NCI-H510A treated with DMSO at 0.1 percent for 48 hours (cell line): ENCODE measurements at regions not wholly inside any gene's neighbourhood (a gene's known extent, or its start where the extent isn't known, plus 50 kb on each side); places are given as distances from the start of the nearest gene placed in this dataset.
"Not testable (repeated sequence)": the region's sequence is repeated elsewhere in the genome, so short reads cannot be mapped to it uniquely, and the experiment has no call there.

ENCODE experiments used
- DNase-seq: peaks from one replicate; lab custom pipeline; 2025; lab: John Stamatoyannopoulos, UW

DNA sequence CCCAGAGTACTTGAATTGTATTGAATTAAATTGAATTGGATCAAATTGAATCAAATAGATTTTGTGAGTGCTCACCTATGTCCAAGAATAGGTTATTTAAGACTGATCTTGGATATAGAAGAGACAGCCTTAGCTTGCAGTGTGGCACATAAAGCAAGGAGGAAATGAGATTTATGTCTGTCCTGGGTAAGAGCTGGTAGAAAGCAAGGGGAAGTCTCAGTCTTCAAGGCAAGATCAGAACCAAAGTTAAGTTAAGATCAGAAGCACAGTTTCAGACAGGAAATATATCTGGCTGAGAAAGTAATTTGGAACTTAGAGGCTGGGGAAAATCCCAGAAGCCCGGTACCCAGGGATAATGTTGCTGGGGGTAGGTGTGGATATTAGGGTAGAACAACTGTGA, 244.4 kb upstream of the ARPP21 start:
- DNase-seq = no peak

DNA sequence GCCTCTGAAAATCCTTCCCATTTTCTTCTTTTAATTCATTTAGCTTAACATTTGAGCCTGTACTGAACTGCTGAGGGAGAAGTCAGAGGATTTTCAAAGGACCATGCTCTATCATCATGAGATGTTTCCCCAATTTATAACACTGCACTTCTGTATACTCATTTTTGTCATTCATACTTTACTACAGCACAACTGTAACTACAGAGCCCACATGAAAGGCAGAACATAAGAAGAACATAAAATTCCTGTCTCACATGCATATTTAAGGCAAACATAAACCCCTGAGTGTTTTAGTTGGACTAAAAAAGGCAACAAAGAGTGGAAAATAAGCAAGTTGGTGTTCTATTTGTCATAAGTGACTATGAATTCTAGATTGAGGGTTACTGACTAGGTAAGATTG, 237.7 kb upstream of the ARPP21 start:
- no peak for DNase-seq

DNA sequence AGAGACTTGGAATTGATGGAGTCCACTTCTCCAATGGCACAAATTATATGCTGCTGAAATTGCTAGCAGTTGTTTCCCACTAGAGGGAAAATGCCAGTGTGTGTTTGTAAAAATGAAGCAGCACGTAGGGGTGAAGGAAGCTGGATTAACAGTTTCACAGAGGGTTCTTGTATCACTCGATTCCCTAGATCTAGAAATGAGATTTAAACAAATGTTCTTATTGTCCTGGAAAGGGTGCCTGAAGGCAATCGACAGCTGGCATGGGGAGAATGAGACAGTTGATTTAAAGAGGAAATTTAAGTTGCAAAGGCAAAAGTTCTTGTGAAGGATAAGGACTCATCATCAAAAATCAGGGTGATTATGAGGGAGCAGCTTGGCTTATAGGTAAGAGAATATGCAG, 234.8 kb upstream of the ARPP21 start:
- DNase-seq = no peak

DNA sequence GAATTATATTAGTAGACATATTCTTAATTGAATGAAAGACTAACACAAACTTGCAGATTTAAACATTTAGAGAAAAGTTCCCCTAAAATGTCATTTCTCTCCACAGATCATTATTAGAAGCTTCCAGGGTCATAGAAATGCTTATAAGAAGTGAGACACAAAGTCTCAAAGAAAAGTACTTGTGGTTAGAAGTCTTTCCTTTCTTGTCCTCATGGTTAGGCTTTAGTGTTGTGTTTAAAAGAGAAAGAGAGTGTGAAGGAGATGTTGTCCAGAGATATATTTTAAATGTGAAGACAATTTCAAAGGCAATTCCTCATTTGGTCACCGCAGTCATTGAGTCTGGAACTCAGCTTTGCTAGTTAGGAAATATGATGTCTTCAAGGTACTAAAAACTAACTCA, 230.4 kb upstream of the ARPP21 start:
- no peak for DNase-seq

DNA sequence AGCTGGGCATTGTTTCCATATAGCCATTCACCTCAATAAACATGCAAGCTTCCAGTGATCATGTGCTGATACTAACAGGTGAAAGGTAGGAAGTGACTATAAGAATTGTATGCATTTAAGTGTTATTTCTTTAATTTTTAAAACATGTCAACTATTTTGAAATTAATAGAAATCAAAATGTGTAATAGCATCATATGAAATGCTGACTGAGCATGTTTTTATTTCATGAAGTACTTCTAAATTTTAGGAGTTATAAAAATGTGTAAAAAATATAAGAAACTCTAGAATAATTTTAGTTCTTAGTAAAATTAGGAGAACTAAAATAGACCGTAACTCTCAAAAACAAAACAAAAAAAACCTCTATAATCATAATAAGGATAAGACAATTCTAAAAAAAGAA, 229.3 kb upstream of the ARPP21 start:
- no peak for DNase-seq

DNA sequence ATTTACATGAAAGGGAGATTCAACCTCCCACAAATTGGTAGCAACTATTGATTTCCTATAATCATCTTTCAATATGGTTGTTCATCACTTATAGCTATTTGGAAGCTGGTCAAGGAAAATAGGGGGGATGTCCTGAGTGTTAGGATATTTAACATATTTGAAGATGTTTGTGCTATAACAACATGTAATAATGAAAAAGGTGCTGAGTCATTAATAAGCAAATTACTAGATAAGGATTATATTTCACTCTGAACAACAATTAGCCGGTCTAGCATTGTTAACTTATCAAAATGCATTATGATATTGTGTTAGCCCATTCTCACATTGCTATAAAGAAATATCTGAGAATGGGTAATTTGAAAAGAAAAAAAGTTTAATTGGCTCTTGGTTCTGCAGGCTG, 225.8 kb upstream of the ARPP21 start:
- DNase-seq = no peak

DNA sequence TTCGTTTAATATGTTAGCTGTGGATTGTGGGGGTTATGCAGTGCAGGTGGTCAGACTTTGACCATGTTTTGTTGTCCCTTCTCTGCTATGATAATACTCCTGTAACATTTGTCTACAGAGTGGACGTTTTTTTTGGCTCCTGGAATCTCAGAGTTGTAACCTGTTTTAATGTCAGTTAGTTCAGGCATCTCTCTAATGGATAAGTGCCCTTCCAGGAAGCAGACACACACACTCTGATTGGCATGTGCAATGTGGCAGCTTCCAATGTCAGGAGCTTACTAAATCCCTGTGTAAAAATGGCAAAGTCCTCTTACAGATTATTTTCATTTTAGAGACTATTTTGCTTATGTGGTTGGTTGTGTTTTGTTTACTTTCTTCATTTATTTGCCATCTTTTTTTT, 222.2 kb upstream of the ARPP21 start:
- DNase-seq = no peak

DNA sequence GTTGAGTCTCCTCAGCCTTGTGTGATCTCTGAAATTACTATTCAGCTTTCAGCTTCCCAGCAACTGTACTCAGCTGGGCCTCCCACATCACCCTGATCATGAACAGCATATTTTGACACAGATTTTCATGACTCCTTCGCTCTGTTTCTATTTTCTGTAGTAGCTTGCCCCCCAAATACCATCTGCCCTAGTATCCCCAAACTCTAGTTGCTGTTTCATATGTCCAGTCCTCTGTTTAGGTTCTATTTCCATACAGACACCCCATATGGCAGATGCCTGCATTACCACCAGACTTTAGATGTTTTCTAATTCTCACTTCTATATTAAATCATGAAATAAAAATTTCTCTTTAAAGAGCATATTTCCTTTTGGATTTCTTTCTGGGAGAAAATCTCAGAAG, 217.2 kb upstream of the ARPP21 start:
- no peak for DNase-seq

DNA sequence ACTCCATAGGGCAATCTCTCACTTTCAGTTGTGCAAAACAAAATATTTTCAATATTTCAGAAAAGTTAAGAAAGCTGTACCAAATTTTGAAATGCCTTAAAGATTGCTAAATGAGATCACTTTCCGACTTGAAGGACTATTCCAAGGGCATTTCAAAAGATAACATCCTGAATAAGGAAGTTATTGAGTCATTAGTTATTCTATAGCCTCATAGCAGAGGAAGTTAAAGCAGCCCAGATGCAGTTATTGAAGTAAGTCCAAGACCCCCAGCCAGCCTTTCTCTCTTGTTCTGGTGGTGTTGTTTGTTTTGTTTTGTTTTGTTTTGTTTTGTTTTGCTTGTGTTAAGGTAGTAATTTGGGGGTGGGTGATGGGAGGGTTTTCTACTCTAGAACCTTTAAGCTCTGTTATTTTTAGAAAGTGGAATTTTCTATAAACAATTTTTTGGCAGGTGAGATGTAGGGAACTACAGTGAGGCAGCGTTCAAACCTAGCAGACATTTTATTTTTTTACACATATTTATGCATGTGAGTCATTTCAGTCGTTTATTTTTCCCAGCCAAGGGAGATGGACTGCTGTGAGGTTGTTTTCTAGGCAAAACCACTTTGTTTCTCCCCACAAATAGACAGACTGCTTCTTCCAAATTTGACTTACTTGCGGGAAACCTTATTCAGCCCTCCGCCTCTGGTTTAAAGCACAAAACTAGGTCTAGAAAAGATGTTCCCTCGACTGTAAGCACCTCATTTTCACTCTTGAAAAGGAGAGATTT, 216.3 kb upstream of the ARPP21 start:
- no peak for DNase-seq

DNA sequence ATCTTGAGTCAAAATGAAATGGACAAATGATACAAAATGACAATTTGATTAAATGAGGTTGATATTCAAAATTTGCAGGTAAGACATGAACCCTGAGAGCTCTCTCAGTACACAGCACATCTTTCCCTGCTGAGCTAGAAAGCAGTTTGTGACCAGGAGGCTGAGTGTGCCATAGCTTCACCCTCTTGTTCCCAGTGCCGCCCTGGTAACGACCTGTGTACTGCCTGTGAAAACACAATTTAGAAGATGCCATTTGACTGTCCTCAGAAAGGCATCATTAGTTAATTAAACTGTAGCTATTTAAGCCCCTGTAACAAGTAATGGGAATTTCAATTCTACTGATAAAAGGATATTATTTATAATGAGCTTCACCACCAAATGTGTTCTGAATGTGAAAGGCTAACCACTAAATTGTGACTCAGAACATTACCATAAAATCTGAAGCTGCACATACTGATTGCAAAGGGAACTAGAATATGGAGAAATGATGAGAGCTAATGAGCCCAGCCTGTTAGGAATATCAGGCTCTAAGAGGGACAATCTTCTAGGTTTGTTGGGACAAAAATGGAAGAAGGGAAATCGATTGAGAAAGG, 212.9 kb upstream of the ARPP21 start:
- DNase-seq = no peak

DNA sequence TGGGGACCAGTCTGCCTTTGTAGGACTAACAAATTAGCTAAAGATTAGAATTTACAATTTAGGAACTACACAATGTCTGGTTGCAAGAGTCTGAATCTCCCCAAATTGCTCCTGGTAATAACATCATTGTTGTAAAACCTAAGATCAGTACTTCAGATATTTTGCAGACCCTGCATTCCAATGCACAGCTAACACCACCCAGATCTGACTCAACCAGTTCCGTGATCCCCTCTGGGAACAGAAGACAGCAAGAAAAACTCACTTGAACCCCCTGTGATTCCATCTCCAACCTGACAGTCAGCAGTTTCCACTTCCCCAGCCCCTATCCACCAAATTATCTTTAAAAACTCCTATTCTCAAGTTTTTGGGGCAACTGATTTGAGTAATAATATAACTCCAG, 201.9 kb upstream of the ARPP21 start:
- no peak for DNase-seq

DNA sequence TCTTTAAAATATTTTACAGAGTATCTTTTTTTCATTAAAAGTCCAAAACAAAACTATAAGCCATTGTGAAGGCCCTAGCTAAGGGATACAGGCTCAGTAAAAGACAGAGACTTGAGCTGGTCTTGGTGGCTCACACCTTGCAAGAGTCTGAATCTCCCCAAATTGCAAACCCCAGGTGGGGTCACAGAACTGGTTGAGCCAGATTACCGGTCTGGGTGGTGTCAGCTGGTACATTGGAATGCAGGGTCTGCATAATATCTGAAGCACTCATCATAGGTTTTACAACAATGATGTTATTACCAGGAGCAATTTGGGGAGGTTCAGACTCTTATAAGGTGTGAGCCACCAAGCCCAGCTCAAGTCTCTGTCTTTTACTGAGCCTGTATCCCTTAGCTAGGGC, 201.2 kb upstream of the ARPP21 start:
- no peak for DNase-seq

DNA sequence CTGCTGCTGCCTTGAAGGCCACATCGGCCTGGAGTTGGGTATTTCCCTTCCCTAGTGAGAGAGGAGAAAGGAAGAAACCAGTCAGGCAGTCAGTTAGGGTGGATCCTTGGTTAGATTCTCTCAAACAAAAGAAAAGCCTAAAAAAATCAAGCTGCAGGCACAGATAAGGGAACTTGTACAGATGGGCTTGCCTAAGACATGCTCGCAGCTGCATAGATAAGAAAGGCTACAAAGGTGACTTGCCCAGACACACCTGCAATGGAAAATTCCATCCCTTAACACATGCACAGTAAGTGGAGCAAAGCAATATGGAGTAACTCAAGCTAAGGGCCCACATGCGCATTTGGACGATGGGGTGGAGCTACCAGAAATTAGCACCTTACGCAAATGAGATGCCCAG, 199.7 kb upstream of the ARPP21 start:
- no peak for DNase-seq

DNA sequence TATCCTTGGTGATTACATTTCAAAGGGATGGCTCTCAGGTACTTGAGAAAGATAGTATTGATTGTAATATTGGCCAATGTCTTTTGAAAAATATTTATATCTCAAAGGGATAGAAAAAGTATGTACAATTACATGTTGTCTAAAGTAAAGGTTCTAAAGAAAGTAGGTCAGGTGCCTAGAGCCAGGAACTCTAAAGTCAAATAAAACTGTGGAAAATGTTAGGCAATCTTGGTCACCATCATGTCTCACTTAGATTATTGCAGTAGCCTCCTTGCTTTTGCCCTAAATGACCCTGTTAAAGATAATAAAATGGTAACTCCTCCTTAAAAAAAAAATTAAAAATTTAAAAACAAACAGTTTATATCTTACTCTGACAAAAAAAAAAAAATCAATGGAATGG, 198.5 kb upstream of the ARPP21 start:
- DNase-seq = no peak

DNA sequence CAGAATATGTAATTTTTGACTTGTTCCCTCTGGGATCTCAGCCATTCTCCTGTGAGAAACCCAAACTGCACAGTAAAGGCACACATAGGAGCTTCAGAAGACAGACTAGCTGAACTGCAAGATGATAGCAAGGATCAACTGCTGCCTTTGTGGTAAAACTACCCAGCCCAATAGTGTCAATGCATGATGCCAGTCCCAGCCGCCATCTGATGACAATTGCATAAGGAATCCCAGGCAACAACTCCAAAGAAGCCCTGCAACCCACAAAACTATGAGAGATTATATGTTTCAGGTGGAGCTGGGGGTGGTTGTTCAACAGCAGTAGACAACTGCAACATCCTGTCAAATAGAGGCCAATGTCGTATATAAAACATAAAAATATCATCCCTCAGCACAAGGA, 192.4 kb upstream of the ARPP21 start:
- DNase-seq = no peak

DNA sequence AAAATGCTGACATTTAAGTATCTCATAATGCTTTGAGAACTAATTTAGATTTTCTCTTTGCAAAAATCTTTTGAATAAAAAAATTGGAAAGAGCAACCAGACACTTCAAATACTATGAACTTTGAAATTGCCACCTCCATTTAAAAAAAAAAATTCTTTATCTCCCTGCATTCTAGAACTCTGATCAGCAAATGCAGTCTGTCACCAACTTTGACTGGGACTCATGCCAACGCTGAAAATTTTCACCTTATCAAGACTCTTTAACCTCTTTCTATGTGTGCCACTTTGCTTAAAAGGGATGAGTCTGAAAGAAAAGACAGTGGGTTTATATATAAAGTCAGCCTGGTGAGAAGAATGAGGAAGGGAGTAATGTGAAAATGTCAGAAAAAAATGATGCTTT, 191.2 kb upstream of the ARPP21 start:
- no peak for DNase-seq

DNA sequence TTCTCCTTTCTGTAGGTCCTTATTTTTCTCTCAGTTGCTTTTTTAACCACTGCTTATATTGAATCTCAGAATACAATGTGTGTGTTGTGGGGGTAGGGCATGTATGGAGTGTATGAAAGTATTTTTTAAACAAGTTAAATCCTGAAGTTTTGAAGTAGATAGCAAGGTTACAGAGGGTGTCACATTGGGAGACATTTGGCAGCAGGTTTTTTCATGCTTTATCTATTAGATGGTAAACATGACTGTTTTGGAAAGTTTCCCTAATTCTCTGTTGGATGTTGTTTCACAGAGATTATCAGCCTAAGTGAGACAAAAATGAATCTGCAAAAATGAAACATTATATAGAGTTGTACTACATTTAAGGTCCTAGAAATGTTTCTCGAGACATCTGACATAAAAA, 190.6 kb upstream of the ARPP21 start:
- no peak for DNase-seq

DNA sequence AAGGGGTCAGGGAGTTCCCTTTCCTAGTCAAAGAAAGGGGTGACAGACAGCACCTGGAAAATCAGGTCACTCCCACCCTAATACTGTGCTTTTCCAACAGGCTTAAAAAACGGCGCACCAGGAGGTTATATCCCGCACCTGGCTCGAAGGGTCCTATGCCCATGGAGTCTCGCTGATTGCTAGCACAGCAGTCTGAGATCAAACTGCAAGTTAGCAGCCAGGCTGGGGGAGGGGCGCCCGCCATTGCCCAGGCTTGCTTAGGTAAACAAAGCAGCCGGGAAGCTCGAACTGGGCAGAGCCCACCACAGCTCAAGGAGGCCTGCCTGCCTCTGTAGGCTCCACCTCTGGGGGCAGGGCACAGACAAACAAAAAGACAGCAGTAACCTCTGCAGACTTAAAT, 184.5 kb upstream of the ARPP21 start:
- DNase-seq = not testable (repeated sequence)

DNA sequence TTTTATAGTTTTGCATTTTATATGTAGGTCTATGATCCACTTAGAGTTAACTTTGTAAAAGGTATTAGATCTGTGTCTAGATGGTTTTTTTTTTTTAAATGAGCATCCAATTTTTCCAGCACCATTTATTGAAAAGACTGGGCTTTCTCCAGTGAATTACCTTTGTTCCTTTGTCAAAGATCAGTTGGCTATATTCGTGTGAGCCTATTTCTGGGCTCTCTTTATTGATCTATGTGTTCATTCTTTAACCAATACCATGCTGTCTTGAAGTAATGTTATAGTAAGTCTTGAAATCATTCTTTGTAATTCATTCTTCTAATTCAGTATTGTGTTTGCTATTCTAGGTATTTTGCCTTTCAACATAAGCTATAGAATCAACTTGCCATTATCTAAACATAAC, 165.4 kb upstream of the ARPP21 start:
- DNase-seq = no peak

DNA sequence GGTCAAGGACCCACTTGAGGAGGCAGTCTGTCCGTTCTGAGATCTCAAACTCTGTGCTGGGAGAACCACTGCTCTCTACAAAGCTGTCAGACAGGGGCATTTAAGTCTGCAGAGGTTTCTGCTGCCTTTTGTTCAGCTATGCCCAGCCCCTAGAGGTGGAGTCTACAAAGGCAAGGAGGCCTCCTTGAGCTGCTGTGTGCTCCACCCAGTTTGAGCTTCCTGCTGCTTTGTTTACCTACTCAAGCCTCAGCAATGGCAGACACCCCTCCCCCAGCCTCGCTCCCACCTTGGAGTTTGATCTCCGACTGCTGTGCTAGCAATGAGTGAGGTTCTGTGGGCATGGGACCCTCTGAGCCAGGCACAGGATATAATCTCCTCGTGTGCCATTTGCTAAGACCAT, 156.8 kb upstream of the ARPP21 start:
- DNase-seq = not testable (repeated sequence)

DNA sequence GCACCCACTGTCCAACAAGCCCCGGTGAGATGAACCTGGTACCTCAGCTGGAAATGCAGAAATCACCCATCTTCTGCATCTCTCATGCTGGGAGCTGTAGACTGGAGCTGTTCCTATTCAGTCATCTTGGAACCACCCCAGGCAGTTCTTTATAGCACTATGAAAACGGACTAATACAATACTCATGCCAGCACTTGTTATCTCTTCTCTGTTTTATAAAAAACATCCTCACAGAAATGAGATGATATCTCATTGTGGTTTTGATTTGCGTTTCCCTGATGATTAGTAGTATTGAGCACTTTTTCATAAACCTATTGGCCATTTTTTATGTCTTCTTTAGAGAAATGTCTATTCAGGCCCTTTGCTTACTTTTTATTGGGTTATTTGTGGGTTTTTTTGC, 156.2 kb upstream of the ARPP21 start:
- no peak for DNase-seq

DNA sequence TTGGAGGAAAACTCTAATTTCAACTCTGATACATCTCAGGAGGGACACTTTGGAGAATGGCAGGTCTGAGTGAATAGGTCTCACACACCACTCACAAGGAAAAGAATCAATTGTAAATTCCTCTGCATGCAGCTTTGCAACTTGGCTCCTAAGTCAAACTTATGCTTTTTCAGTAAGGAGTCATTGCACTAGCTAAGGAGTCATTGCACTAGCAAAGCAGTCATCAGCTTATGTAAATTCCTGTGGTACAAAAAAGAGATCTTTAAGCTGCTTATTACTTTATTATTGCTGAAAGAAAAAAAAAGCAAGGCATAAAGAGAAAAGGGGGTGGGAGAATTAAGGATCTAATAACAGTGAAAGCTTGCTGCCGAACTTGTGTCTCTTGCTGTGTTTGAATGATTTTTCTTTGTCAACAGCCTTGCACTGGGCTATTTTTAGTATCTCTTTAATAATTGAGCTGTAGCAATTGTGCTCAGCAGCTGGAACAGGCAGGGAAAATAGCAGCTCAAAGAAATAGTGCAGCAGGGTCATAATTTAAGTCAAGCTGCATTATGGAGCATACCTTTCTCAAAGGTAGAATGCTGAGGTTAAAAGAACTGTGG, 154.3 kb upstream of the ARPP21 start:
- DNase-seq = no peak

DNA sequence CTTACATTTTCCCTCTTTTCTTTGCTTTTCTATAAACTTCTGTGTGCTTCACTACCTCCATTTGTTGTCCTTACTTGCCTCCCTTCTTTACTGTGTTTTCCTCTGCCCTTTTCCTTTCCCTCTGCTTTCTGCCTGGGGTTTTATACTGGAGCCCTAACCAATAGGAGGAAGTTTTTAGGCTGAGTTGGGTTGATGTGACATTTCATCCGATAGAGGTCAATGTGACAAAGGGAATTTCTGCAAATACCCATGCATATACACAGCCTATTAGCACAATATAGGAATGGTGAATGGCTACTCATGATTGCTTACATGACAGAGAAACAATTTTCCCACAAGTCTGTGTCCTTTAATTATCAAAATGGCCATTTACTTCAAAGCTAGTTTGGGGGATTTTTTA, 153.0 kb upstream of the ARPP21 start:
- no peak for DNase-seq

DNA sequence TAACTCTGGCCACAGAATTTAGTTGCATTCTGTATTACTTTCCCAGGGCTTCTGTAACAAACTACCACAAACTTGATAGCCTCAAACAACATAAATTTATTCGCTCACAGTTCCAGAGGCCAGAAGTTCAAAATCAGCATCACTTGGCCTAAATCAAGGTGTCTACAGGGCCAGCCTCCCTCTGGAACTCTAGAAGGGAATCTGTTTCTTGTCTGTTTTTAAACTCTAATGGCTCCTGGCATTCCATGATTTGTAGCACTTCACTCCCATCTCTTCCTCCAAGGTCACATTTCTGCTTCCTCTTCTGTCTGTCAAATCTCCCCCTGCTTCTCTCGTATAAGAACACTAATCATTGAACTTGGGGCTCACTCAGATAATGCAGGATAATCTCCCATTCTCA, 151.9 kb upstream of the ARPP21 start:
- no peak for DNase-seq
